SU-DHL-6 (cell line): ENCODE measurements at regions not wholly inside any gene's neighbourhood (a gene's known extent, or its start where the extent isn't known, plus 50 kb on each side); places are given as distances from the start of the nearest gene placed in this dataset.

Experiments
- H2AFZ ChIP-seq: fragments of 200-600 bp; sonication (generic); 2 replicates; pipeline ENCODE4 v1.6.1; 2014; ENCODE audit warnings: low read depth, mild to moderate bottlenecking, moderate library complexity, mixed read lengths, antibody characterized with exemption, low read length; ENCODE audit not compliant: severe bottlenecking
- H3F3A ChIP-seq: fragments of 200-600 bp; shearing (Covaris generic); 2 replicates; pipeline ENCODE4 v1.6.0; 2016; ENCODE audit warnings: antibody characterized with exemption, mild to moderate bottlenecking; ENCODE audit not compliant: insufficient read depth
- H3K27ac ChIP-seq: fragments of 200-600 bp; sonication (generic); 2 replicates; pipeline ENCODE4 v1.5.1; 2016; ENCODE audit warnings: low read depth, mild to moderate bottlenecking, low read length, moderate library complexity, mixed read lengths
- H3K27me3 ChIP-seq: fragments of 200-600 bp; sonication (generic), shearing (Covaris generic); 2 replicates; pipeline ENCODE4 v1.6.0; 2014; ENCODE audit warnings: mild to moderate bottlenecking, low read length
- H3K36me3 ChIP-seq: fragments of 200-600 bp; sonication (generic); 2 replicates; pipeline ENCODE4 v1.6.1; 2014; ENCODE audit warnings: mild to moderate bottlenecking, low read length, mixed read lengths
- H3K4me2 ChIP-seq: fragments of 300-600, 200-600 bp; shearing (Covaris generic), sonication (generic); 2 replicates; pipeline ENCODE4 v1.6.0; 2014; ENCODE audit warnings: low read length, low read depth, mild to moderate bottlenecking; ENCODE audit not compliant: poor library complexity, severe bottlenecking
- H3K4me3 ChIP-seq: fragments of 200-600 bp; sonication (generic); 2 replicates; pipeline ENCODE4 v1.5.1; 2014; ENCODE audit warnings: antibody characterized with exemption, low read length, mild to moderate bottlenecking, mixed read lengths; ENCODE audit not compliant: insufficient read depth, poor library complexity, severe bottlenecking
- H3K79me2 ChIP-seq: fragments of 200-600 bp; sonication (generic); 2 replicates; pipeline ENCODE4 v1.6.1; 2014; ENCODE audit warnings: mild to moderate bottlenecking, low read length, moderate library complexity; ENCODE audit not compliant: insufficient read depth
- H3K9ac ChIP-seq: fragments of 200-600 bp; sonication (generic); 2 replicates; pipeline ENCODE4 v1.7.0; 2014; ENCODE audit warnings: mild to moderate bottlenecking, low read length
- H3K9me2 ChIP-seq: fragments of 200-600 bp; sonication (generic); replicated peaks from 2 replicates; pipeline ENCODE4 v1.6.1; 2014; ENCODE audit warnings: low read length; ENCODE audit not compliant: insufficient read depth
- H3K9me3 ChIP-seq: fragments of 200-600 bp; sonication (generic); 2 replicates; pipeline ENCODE4 v1.6.1; 2014; ENCODE audit warnings: low read length, mixed read lengths; ENCODE audit not compliant: insufficient read depth
- H4K20me1 ChIP-seq: fragments of 200-600 bp; sonication (generic); 2 replicates; pipeline ENCODE4 v1.6.1; 2014; ENCODE audit warnings: low read depth, mild to moderate bottlenecking, antibody characterized with exemption, low read length, moderate library complexity, mixed read lengths
- CTCF ChIP-seq: fragments of 200-600 bp; sonication (generic); IDR thresholded peaks from one replicate; pipeline ENCODE4 v1.5.1; 2017; ENCODE audit warnings: antibody characterized with exemption, mild to moderate bottlenecking, low read length, moderate library complexity; ENCODE audit not compliant: insufficient read depth, poor library complexity, severe bottlenecking
- EZH2phosphoT487 ChIP-seq: fragments of 200-600 bp; sonication (generic), shearing (Covaris generic); conservative IDR thresholded peaks from 2 replicates; pipeline ENCODE4 v1.6.1; 2018; ENCODE audit warnings: mild to moderate bottlenecking, antibody characterized with exemption, low read length, moderate library complexity, mixed read lengths

GRCh38 chr3:182671541-182671940, 121.8 kb upstream of the ATP11B start:
- Histone ChIP-seq H4K20me1 (no peaks in the 10 kb centered on the region), H3K79me2 (no peaks in the 10 kb centered on the region), H3K9me2 (no peaks in the 10 kb centered on the region), H3F3A (no peaks in the 10 kb centered on the region), H3K27me3 (no peaks in the 10 kb centered on the region), H2AFZ (no peak overlapping the region), H3K4me3 (no peak overlapping the region), H3K27ac (no peak overlapping the region), H3K9me3 (no peaks in the 10 kb centered on the region), H3K36me3 (no peaks in the 10 kb centered on the region), H3K4me2 (no peak overlapping the region), H3K9ac (no peak overlapping the region)
- no peak for TF ChIP-seq EZH2phosphoT487
- TF ChIP-seq CTCF: no peak

GRCh38 chr3:182671942-182672341, 121.4 kb upstream of the ATP11B start:
- no peak overlapping the region for H3K4me2 ChIP-seq
- H3K27me3 ChIP-seq: no peaks in the 10 kb centered on the region
- H3K79me2 ChIP-seq: no peaks in the 10 kb centered on the region
- no peaks in the 10 kb centered on the region for H3F3A ChIP-seq
- H3K36me3 ChIP-seq: no peaks in the 10 kb centered on the region
- no peak overlapping the region for H2AFZ ChIP-seq
- H3K9ac ChIP-seq: no peak overlapping the region
- TF ChIP-seq CTCF (no peak), EZH2phosphoT487 (no peak)
- H3K27ac ChIP-seq: no peak overlapping the region
- H3K9me2 ChIP-seq: no peaks in the 10 kb centered on the region
- H4K20me1 ChIP-seq: no peaks in the 10 kb centered on the region
- no peak overlapping the region for H3K4me3 ChIP-seq
- H3K9me3 ChIP-seq: no peaks in the 10 kb centered on the region

GRCh38 chr3:182673336-182673735, 120.0 kb upstream of the ATP11B start:
- Histone ChIP-seq H2AFZ (no peak overlapping the region), H4K20me1 (no peaks in the 10 kb centered on the region), H3K4me2 (no peak overlapping the region), H3K27me3 (no peaks in the 10 kb centered on the region), H3K4me3 (no peak overlapping the region), H3K36me3 (no peaks in the 10 kb centered on the region), H3K9me2 (no peaks in the 10 kb centered on the region), H3K9ac (no peak overlapping the region), H3K27ac (no peak overlapping the region), H3F3A (no peaks in the 10 kb centered on the region), H3K9me3 (no peaks in the 10 kb centered on the region), H3K79me2 (no peaks in the 10 kb centered on the region)
- TF ChIP-seq CTCF (no peak), EZH2phosphoT487 (no peak)
